HG03354 (cell line): ENCODE measurements at regions not wholly inside any gene's neighbourhood (a gene's known extent, or its start where the extent isn't known, plus 50 kb on each side); places are given as distances from the start of the nearest gene placed in this dataset.

Experiments used
- ATAC-seq: cut with Tn5 transposase; IDR thresholded peaks from one replicate; pipeline ENCODE4 v1.9.1; 2021; ENCODE audit warnings: mild to moderate bottlenecking; ENCODE audit not compliant: unreplicated experiment, poor library complexity, severe bottlenecking

DNA sequence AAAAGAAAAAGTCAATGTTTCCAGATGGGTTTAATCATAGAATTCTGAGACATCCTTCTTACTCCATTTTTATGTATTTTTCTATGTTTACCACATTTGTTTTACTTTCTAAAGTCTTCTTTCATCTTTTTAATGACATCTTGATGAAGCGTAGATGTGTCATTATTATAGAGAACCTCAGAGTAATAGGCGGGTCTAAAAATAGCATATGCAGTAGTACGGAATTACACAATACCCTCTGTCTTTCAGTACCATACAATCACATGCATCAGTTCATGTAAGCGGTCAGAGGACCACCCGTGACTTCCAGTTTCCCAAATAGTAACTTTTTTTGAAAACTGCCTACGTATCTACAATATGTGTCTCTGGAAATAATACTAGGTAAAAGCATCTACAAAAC lies 224.0 kb downstream of the PLOD2 start:
- ATAC-seq, result no peak

GRCh38 chr3:145939431-145939830 lies 221.6 kb downstream of the PLOD2 start:
- no peak for ATAC-seq

- no peak for ATAC-seq
Measured at GRCh38 chr3:145942052-145942451, 218.9 kb downstream of the PLOD2 start.

DNA sequence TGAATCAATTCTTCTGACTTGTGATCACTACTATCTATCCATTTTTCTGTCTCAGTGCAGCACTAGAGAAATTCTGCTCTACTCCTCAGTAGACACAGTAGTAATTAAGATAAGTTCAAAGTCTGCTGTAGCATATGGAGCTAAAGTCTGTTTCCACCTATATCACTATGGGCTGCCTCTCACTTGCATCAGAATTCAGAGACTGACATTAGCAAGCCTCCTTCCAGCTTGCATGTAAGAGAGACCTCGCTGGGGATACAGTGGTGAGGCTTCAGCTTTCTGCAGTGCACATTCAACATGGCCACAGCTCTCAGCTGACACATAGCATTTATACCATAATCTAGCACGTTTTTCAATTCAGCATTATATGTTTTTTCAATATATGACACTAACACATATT lies 217.0 kb downstream of the PLOD2 start:
- ATAC-seq, result no peak

GRCh38 chr3:145951441-145951840 lies 209.5 kb downstream of the PLOD2 start:
- no peak for ATAC-seq

DNA sequence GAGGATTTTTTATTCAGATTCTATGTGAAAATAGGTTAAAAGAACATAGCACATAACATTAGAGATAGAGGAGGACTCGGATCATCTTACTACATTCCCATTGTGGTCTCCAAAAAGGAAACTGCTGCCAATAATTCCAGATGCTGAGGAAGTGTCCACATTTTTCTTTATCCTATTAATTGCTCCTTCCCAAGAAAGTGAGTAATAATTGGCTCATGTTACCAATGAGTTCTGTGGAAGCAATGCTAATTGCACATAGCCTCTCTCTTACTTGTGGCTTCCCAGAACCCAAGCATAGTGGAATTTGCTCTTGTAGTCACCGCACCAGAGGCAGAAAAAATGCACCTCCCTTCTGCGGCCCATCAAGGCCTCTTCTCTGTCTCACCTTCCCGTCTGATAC lies 208.4 kb downstream of the PLOD2 start:
- no peak for ATAC-seq

DNA sequence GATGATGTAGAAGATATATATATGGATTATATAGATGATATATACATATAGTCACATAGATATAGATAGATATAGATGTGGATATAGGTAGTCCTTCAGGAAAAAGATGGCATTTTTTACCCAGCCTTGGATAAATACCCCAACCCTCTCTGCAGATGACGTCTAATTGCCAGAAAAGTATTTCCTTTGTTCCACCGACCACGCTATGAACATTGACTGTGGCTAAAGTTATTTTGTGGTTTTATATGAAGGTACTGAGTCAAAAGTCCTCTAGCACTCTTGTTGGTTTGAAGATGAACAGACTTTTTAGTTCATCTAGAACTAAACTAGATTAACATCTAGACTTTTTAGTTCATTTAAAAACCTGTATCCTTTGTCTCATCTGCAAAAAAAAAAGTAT lies 207.7 kb downstream of the PLOD2 start:
- ATAC-seq, result no peak

- no peak for ATAC-seq
Measured at GRCh38 chr3:145959457-145960088, 201.4 kb downstream of the PLOD2 start.

GRCh38 chr3:145963111-145963510 lies 197.9 kb downstream of the PLOD2 start:
- ATAC-seq, result no peak

- ATAC-seq, result no peak
Measured at GRCh38 chr3:145967043-145967442, 193.9 kb downstream of the PLOD2 start.

GRCh38 chr3:145971186-145971585 lies 189.8 kb downstream of the PLOD2 start:
- ATAC-seq, result no peak

GRCh38 chr3:145972851-145973250 lies 188.1 kb downstream of the PLOD2 start:
- ATAC-seq, result no peak

- no peak for ATAC-seq
Measured at GRCh38 chr3:145981056-145981455, 179.9 kb downstream of the PLOD2 start.

GRCh38 chr3:145983101-145983500 lies 177.9 kb downstream of the PLOD2 start:
- ATAC-seq, result no peak
